ENCODE measurements at regions not wholly inside any gene's neighbourhood (a gene's known extent, or its start where the extent isn't known, plus 50 kb on each side); places are given as distances from the start of the nearest gene placed in this dataset.

GRCh38 chr1:29824511-29825273, 588.4 kb downstream of the PTPRU start:
- no peak for DNase-seq

DNA sequence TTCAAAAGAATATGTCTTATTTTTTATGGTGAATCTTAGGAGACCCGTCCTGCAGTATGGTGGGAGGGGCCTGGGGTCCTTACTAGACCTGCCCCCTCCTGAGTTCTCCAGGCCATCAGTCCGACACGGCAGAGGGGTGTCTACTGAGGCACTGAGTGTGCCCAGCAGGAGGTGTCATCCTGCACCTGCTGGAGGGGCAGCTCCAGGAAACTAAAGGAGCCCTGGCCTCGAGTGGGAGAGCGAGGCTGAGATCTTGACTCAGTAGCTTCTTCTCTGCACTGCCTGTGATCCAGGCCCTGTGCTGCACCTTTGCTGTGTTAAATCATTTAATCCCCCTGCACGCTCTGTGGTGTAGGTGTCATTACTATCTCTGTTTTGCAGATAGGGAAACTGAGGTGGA, 587.7 kb downstream of the PTPRU start:
- no peak for DNase-seq

GRCh38 chr1:29823561-29823960, 587.2 kb downstream of the PTPRU start:
- DNase-seq, result no peak

DNA sequence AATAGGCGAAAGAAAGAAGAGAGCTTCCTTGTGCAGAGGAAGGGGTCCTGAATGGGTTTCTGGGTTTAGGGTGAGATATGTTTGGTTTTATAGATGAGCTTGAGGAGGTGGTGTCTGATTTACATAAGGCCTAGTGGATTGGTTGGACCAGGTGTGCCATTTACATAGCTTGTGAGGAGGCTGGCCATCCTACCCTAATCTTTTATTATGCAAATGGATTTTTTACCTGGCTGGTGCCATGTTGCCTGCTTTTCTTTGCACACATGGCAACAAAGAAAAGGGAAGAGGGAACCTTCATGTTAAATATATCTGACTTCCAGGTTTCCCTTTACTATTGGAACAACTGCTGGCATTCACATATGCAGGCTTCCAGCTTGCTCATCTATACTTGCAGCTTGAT, 585.3 kb downstream of the PTPRU start:
- DNase-seq, result no peak

DNA sequence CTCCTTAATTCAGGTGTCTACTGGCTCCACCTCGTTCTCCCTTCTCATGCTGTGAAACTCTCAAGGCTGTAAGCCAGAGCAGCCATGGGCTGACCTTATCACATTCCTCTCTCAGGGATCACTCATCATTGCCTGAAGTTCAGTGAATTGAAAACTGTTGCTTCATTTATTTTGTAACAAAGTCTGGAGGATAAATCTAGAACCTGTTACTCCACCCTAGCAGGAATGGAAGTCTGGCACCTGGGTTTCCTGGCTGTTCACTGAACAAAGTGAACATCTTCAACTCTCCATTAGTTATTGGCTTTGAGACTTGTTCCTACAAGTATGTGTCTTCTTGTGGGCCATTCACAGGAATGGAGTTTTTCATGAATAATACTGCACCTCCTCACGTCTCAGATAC, 584.1 kb downstream of the PTPRU start:
- DNase-seq, result no peak

DNA sequence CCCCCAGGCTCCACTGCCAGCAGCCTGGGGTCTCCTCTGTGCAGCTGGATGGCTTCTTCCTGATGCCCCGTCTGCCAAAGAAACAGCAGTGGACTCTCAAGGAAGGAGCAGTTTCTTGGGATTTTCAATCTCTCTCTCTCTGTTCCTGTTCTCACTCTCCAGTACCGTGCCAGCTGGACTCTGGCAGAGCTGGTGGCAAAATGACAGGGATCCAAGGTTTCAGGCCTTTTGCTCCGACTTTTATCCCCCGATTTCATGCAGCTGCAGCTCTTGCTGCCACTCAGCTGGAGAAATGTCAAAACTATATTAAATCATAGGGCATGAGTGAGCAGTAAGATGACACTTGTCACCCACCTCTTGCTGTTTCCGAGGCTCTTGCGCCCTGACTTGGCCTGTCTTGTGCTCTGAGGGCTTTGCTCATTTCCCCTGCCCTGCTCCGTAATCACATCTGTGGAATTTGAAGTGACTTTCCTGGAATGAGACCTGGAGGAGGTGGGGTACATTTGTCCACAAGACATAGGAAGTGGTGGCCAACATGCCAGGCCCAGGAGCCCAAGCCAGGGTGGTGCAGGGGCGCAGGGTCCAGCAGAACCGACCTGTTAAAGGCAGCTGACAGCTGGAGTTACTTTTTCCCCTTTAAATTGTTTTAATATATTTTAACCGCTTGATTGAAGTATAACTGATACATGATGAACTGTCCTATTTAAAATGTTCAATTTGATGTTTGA, 576.2 kb downstream of the PTPRU start:
- DNase-seq, result no peak

GRCh38 chr1:29811727-29812407, 575.5 kb downstream of the PTPRU start:
- DNase-seq, result no peak

DNA sequence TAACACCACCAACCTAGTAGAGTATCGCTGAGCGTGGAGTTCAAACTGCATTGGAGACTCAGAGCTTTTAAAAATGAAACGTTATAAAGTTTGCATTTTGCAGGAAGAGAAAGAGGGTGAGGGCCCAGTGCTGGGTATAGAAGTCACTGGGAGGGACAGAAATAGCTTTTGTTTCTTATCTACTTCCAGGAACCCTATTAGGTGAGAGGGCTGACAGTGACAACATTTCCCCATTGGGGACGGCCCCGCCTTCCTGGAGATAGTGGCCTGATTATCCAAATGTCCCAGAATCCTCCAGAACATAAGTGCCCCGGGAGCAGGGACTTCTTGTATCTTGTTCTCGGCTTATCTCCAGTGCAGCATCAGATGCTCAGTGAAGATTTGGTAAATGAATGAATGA, 574.9 kb downstream of the PTPRU start:
- no peak for DNase-seq

DNA sequence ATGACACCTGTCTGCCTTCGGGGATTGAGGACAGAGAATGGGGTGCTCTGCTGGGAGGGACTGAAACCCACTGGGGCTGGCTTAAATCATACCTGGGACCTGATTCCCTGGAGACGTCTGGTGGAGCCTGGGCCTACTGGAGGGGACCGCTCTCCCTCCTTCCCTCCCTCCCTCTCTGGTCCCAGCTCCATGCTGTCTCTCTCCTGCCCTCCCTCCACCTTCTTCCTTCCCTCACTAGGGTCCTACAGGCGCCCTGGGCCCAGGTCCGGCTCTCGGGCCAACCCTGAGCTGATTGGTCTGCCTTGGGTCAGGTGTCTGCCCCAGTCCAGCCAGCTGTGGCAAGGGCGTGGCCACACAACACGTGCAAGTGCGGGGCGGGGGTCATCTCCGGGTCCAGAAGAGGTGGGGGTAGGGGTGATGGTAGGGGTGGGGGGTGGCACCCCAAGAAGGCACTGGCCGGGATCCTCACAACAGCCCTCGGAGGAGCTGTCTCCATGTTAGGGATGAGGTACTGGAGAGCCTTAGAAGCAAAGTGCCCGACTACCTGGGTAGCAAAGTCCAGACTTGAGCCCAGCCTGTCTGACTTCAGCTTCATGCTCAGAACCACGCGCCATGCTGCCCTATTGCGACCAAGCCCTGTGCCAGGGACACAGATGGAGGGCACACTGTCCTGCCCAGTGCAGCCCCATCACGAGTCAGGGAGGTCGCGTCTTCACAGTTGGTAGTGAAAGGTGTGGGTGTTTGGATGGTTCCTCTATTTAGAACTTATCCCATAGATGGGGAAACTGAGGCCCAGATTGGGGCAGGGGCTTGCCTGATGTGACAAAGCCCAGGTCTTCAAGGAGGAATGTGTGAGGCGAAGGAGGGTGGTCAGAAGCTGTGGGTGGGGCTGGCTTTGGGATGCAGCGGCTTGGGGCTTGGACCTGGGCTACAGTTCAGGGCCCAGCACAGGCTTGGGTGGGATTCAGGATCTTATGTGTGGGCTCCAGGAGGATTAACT, 574.1 kb downstream of the PTPRU start:
- no peak for DNase-seq

- DNase-seq, result no peak
Measured at GRCh38 chr1:29809446-29810120, 573.3 kb downstream of the PTPRU start.

DNA sequence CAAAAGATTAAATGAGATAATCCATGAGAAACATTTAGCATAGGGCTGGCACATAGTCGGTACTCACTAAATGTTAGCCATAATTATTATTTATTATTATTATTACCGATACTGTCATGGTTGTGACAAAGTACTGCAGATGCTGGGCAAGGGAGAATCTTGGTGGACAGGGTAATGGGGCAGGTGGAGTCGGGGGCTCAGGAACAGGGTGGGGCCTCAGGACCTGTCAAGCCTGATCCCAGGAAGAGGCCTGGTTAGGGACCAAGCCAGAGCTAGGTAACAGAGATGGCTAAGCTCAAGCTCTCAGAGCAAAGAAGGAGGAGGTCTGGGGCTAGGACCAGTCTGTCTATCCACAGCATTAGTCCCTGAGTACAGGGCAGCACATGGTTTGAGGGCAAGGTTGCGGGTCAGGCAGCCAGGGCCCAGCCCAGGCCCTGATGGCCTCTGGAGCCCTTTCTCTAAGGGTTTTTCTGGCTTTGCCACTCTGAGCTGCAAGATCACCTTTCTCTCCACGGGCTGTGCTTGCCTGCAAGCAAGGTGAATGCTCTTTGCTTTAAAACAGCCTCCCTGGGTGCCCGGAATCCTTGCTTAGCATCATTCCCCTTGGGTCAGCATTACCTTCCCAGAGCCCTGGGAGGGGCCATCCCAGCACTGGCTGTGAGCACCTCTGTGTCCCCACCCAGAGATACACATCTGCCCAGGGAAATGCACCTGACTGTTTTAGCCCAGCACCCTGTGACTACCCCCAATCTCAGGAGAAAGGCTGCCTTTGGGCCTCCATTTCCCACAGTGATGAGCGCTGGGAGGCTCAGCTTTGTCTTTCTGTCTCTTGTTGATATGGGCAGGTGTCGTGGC, 572.0 kb downstream of the PTPRU start:
- no peak for DNase-seq

- DNase-seq, result no peak
Measured at GRCh38 chr1:29807689-29808088, 571.4 kb downstream of the PTPRU start.

- DNase-seq, result no peak
Measured at GRCh38 chr1:29806646-29807319, 570.5 kb downstream of the PTPRU start.

DNA sequence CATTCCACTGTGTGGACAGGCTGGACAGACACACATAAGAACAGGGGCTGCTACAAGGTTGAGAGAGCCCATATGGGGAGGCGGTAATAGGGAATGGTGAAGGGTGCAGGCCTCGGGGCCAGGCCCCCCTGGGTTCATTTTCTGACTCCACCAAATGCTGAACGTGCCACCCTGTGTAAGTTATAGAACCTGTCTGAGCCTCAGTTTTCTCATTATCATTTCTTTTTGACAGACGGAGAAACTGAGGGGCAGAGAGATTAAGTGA, 569.5 kb downstream of the PTPRU start:
- no peak for DNase-seq

DNA sequence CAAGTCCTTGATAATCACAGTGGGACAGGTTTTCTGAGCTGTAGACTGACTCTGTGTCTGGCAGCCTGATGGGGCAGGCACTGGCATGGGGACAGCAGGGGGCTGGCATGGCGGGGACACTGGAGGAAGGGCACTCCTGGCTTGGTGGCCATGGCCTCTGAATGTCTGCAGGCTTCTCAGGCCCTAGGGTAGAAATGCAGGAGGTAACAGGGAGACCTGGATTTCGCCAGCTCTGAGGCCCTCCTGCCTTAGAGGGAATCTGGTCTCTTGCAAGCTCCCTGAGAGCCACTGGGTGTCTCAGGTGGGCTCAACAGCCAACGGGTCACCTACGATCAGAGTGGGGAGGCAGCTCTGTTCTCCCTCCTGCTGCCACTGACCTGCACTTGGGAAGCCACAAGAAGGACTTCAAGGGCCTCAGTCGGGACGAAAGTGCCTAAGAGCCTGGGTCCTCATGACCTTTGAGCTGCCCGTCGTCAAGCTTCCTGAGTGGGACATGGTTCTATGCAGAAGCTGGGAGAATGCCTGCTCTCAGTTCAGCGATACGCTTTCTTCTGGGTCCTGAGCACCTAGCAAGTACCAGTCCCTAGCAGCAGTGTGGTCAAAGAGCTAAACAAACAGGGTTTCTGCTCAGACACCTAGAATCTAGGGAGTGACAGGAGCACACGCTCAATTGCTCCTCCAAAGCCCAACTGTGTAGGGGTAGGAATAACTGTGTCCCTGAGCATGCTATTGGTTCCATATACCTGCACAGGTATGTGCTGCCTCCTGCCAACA, 569.0 kb downstream of the PTPRU start:
- DNase-seq, result no peak

DNA sequence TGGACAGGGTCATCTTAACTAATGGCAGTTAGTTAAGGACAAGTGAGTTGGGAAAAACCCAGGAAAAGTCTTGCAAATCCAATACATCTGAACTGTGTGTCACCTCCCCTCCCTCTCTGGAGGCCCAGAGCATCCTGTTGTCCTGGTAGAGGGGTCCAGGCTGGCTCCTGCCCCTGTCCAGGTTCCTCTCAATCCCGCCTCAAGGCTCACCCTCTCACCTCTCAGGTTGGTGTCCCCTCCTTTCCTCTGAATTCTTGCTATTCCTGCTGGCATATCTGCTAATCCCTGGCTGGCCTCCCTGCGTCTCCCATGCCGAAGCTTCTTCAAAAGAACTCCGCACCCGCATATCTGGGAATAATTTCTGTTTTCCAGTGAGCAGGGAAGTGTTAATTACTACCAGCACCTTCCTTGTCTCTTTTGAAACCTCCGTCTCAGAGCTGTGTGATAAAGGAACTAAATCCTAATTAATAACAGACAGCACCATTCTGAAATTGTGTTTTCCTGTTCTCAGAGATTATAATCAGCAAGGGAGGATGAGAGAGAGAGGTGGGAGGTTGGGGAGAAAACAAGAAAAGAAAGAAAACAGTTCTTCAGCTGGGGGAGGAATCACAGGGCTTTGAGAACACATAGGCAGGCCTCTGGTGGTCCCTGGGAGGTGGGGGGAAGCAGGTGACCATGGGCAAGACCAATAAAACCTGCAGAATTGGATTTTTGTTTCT, 568.0 kb downstream of the PTPRU start:
- no peak for DNase-seq

- no peak for DNase-seq
Measured at GRCh38 chr1:29803486-29803885, 567.2 kb downstream of the PTPRU start.

GRCh38 chr1:29802181-29803068, 566.1 kb downstream of the PTPRU start:
- no peak for DNase-seq

All from hematopoietic multipotent progenitor cell treated with erythropoietin and hydrocortisone succinate and interleukin-3 and kit ligand, for 4 days (in vitro differentiated cells).